CD4-positive, alpha-beta T cell treated with Interleukin-4 for 4 hours (primary cell): ENCODE measurements at regions not wholly inside any gene's neighbourhood (a gene's known extent, or its start where the extent isn't known, plus 50 kb on each side); places are given as distances from the start of the nearest gene placed in this dataset.

Experiments
- DNase-seq: peaks from one replicate; pipeline ENCODE4 v3.0.0-alpha.2; 2020

- DNase-seq: no peak
These were observed 157.5 kb upstream of the C21orf91 start for GRCh38 chr21:17976691-17977090.

- no peak for DNase-seq
These were observed 157.0 kb upstream of the C21orf91 start for GRCh38 chr21:17976139-17976538.

- no peak for DNase-seq
These were observed 148.2 kb upstream of the C21orf91 start for GRCh38 chr21:17967319-17967718.

GRCh38 chr21:17964716-17965115, 145.6 kb upstream of the C21orf91 start:
- no peak for DNase-seq

GRCh38 chr21:17964199-17964598, 145.0 kb upstream of the C21orf91 start:
- no peak for DNase-seq

- DNase-seq: no peak
These were observed 131.4 kb upstream of the C21orf91 start for GRCh38 chr21:17950591-17950990.

GRCh38 chr21:17949421-17949820, 130.3 kb upstream of the C21orf91 start:
- DNase-seq: no peak

- no peak for DNase-seq
These were observed 128.4 kb upstream of the C21orf91 start for GRCh38 chr21:17947531-17947930.

GRCh38 chr21:17931080-17931479, 111.9 kb upstream of the C21orf91 start:
- DNase-seq: peak; percentile 28

GRCh38 chr21:17930093-17930492, 110.9 kb upstream of the C21orf91 start:
- no peak for DNase-seq

GRCh38 chr21:17929510-17929909, 110.4 kb upstream of the C21orf91 start:
- no peak for DNase-seq

- DNase-seq: no peak
These were observed 106.7 kb upstream of the C21orf91 start for GRCh38 chr21:17925899-17926298.

GRCh38 chr21:17925000-17925610, 105.9 kb upstream of the C21orf91 start:
- peak; percentile 57 for DNase-seq

- no peak for DNase-seq
These were observed 102.7 kb upstream of the C21orf91 start for GRCh38 chr21:17921579-17922530.

- DNase-seq: no peak
These were observed 96.8 kb upstream of the C21orf91 start for GRCh38 chr21:17915976-17916375.

GRCh38 chr21:17911628-17912027, 92.5 kb upstream of the C21orf91 start:
- DNase-seq: no peak

GRCh38 chr21:17903929-17904639, 84.9 kb upstream of the C21orf91 start:
- DNase-seq: no peak

GRCh38 chr21:17903029-17903806, 84.1 kb upstream of the C21orf91 start:
- peak; percentile 67 for DNase-seq

GRCh38 chr21:17901458-17902079, 82.4 kb upstream of the C21orf91 start:
- no peak for DNase-seq

- no peak for DNase-seq
These were observed 81.8 kb upstream of the C21orf91 start for GRCh38 chr21:17900990-17901385.

- no peak for DNase-seq
These were observed 81.3 kb upstream of the C21orf91 start for GRCh38 chr21:17900281-17900989.

GRCh38 chr21:17889171-17889570, 70.0 kb upstream of the C21orf91 start:
- no peak for DNase-seq
